HG03139 (cell line): ENCODE measurements at regions not wholly inside any gene's neighbourhood (a gene's known extent, or its start where the extent isn't known, plus 50 kb on each side); places are given as distances from the start of the nearest gene placed in this dataset.
"Not testable (repeated sequence)": the region's sequence is repeated elsewhere in the genome, so short reads cannot be mapped to it uniquely, and the experiment has no call there.

Experiments
- ATAC-seq: cut with Tn5 transposase; IDR thresholded peaks from one replicate; pipeline ENCODE4 v1.9.1; 2021; ENCODE audit not compliant: unreplicated experiment

- no peak for ATAC-seq
Observed at GRCh38 chr5:67657055-67657454, 460.5 kb upstream of the CD180 start.

- no peak for ATAC-seq
Observed at GRCh38 chr5:67652201-67652600, 455.6 kb upstream of the CD180 start.

GRCh38 chr5:67651180-67651579, 454.6 kb upstream of the CD180 start:
- ATAC-seq, result no peak

GRCh38 chr5:67648201-67648671, 451.6 kb upstream of the CD180 start:
- no peak for ATAC-seq

GRCh38 chr5:67647772-67648171, 451.2 kb upstream of the CD180 start:
- ATAC-seq, result no peak

- ATAC-seq, result no peak
Observed at GRCh38 chr5:67644221-67644920, 447.8 kb upstream of the CD180 start.

GRCh38 chr5:67643536-67643935, 446.9 kb upstream of the CD180 start:
- no peak for ATAC-seq

GRCh38 chr5:67639976-67640375, 443.4 kb upstream of the CD180 start:
- no peak for ATAC-seq

- no peak for ATAC-seq
Observed at GRCh38 chr5:67639313-67639712, 442.7 kb upstream of the CD180 start.

- no peak for ATAC-seq
Observed at GRCh38 chr5:67636850-67637524, 440.4 kb upstream of the CD180 start.

GRCh38 chr5:67636091-67636490, 439.5 kb upstream of the CD180 start:
- ATAC-seq, result no peak

- ATAC-seq, result not testable (repeated sequence)
Observed at GRCh38 chr5:67627079-67627478, 430.5 kb upstream of the CD180 start.

- ATAC-seq, result no peak
Observed at GRCh38 chr5:67623078-67623477, 426.5 kb upstream of the CD180 start.

GRCh38 chr5:67620424-67621397, 424.1 kb upstream of the CD180 start:
- no peak for ATAC-seq

- no peak for ATAC-seq
Observed at GRCh38 chr5:67619636-67620035, 423.0 kb upstream of the CD180 start.

GRCh38 chr5:67619235-67619634, 422.6 kb upstream of the CD180 start:
- ATAC-seq, result no peak

- ATAC-seq, result no peak
Observed at GRCh38 chr5:67617051-67617450, 420.5 kb upstream of the CD180 start.

GRCh38 chr5:67612961-67613360, 416.4 kb upstream of the CD180 start:
- no peak for ATAC-seq

- no peak for ATAC-seq
Observed at GRCh38 chr5:67610186-67610912, 413.8 kb upstream of the CD180 start.

GRCh38 chr5:67607958-67608357, 411.4 kb upstream of the CD180 start:
- no peak for ATAC-seq

GRCh38 chr5:67606586-67606947, 410.0 kb upstream of the CD180 start:
- ATAC-seq, result no peak
